Upper lobe of left lung (tissue), 4 donors: ENCODE measurements at regions not wholly inside any gene's neighbourhood (a gene's known extent, or its start where the extent isn't known, plus 50 kb on each side); places are given as distances from the start of the nearest gene placed in this dataset.

Experiments used
- EP300 ChIP-seq, 4 donors: sonication (generic); formaldehyde crosslinking; IDR thresholded peaks; one replicate each; pipeline ENCODE4 v1.5.1; 2017; ENCODE audit warnings: antibody characterized with exemption in 4 of 4, control low read depth in 2 of 4
- POLR2A ChIP-seq, 4 donors: fragments of 450-650 bp; IDR thresholded peaks; one replicate each; pipeline ENCODE4 v1.5.1; 2016 to 2017; ENCODE audit warnings: antibody characterized with exemption in 4 of 4, mild to moderate bottlenecking in 2 of 4

- TF ChIP-seq POLR2A (IDR thresholded peaks at IDR 0.05) (no peak), EP300 (IDR thresholded peaks at IDR 0.05) (no peak)
Measured at GRCh38 chr7:18109762-18110161, 82.1 kb upstream of the PRPS1L1 start.
